Spleen (tissue), 11 donors: ENCODE measurements at regions not wholly inside any gene's neighbourhood (a gene's known extent, or its start where the extent isn't known, plus 50 kb on each side); places are given as distances from the start of the nearest gene placed in this dataset.

Experiments used
- DNase-seq: peaks from one replicate; pipeline ENCODE4 v3.0.0-alpha.2; 2020
- H3K27ac ChIP-seq, 8 donors: fragments of 200-600 bp; sonication (generic) in 7 of 8; 1 replicate in 4 of 8; 2 replicates in 4 of 8; pipeline versions ENCODE4 v1.5.0 to v1.8.0; 2016 to 2021; ENCODE audit warnings: inconsistent platforms in 4 of 8, mild to moderate bottlenecking in 4 of 8, moderate library complexity in 1 of 8
- H3K27me3 ChIP-seq, 7 donors: fragments of 200-600 bp; sonication (generic) in 6 of 7; replicated peaks in 1 of 7; 1 replicate in 4 of 7; 2 replicates in 3 of 7; pipeline versions ENCODE4 v1.5.0 to v1.8.0; 2016 to 2021; ENCODE audit warnings: inconsistent platforms in 3 of 7, mild to moderate bottlenecking in 1 of 7
- H3K36me3 ChIP-seq, 6 donors: fragments of 200-600 bp; sonication (generic) in 5 of 6; 1 replicate in 4 of 6; 2 replicates in 2 of 6; pipeline versions ENCODE4 v1.5.0 to v1.8.0; 2016 to 2021; ENCODE audit warnings: inconsistent platforms in 2 of 6
- H3K4me1 ChIP-seq, 6 donors: fragments of 200-600 bp; sonication (generic) in 5 of 6; 1 replicate in 3 of 6; 2 replicates in 3 of 6; pipeline versions ENCODE4 v1.5.0 to v1.8.0; 2016 to 2021; ENCODE audit warnings: inconsistent platforms in 3 of 6
- H3K4me3 ChIP-seq, 8 donors: fragments of 200-600 bp; sonication (generic) in 7 of 8; 1 replicate in 4 of 8; 2 replicates in 4 of 8; pipeline versions ENCODE4 v1.5.0 to v1.8.0; 2016 to 2021; ENCODE audit warnings: inconsistent platforms in 4 of 8, mild to moderate bottlenecking in 4 of 8, moderate library complexity in 2 of 8
- H3K9me3 ChIP-seq, 8 donors: fragments of 200-600 bp; sonication (generic) in 7 of 8; 1 replicate in 4 of 8; 2 replicates in 4 of 8; pipeline versions ENCODE4 v1.5.0 to v1.8.0; 2016 to 2021; ENCODE audit warnings: inconsistent platforms in 4 of 8
- CTCF ChIP-seq, 11 experiments: fragments of 200-600 bp in 7 of 11; fragments of 450-650 bp in 4 of 11; sonication (generic) in 4 of 11; IDR thresholded peaks in 8 of 11; conservative IDR thresholded peaks in 3 of 11; 1 replicate in 7 of 11; 2 replicates in 4 of 11; pipeline versions ENCODE4 v1.4.0 to v1.8.0; 2016 to 2021; ENCODE audit warnings: antibody characterized with exemption in 11 of 11, inconsistent platforms in 4 of 11, mild to moderate bottlenecking in 1 of 11
- POLR2A ChIP-seq, 3 donors: fragments of 450-650 bp; IDR thresholded peaks; one replicate each; pipeline ENCODE4 v1.5.1; 2017; ENCODE audit warnings: antibody characterized with exemption in 3 of 3, mild to moderate bottlenecking in 1 of 3
- POLR2AphosphoS5 ChIP-seq, 3 donors: sonication (generic); formaldehyde crosslinking; IDR thresholded peaks; one replicate each; pipeline ENCODE4 v1.5.1; 2017; ENCODE audit warnings: antibody characterized with exemption in 3 of 3
- whole genome bisulfite sequencing, 5 donors: extraction: QIAGEN DNeasy Blood & Tissue Kit in 3 of 5; methylation state at CpG; one replicate each; pipeline versions ENCODE4 v1.1.5 to v1.1.7; 2013 to 2018; 5-methylcytosine and 5-hydroxymethylcytosine counted together
- intact Hi-C: fragments of 100-400 bp; cut with DNase I; formaldehyde crosslinking; loops from one replicate; pipeline ENCODE4 v1.15.0; 2023; ENCODE audit warnings: low total_unique reads
- donor health status: healthy with polysubstance abuse.
- donor health status: DM: no; HTN: no; CAD: no; lungs with moderate emphysema.
- donor health status: DM: no; HTN: no; CAD: no.
- donor health status: Bipolar disorder and iron deficiency.
- donor health status: healthy.
- donor health status: DM: no; HTN: no; CAD: no.
- donor health status: DM: yes; HTN: yes; CAD: no.

GRCh38 chr10:90269699-90270098 is 568.3 kb downstream of the KIF20B start:
- DNase-seq: no peak
- TF ChIP-seq CTCF (IDR thresholded peaks at IDR 0.05 in 8 of 11, conservative IDR thresholded peaks at IDR 0.05 in 3 of 11): no peak
- intact Hi-C loops: no loop called here
- Histone ChIP-seq H3K4me3 (no peak overlapping the region), H3K9me3 (peaks cover 0 to 4% (median 0%) of the 10 kb centered on the region in 8 donors), H3K27ac (no peak overlapping the region), H3K4me1 (no peaks in the 10 kb centered on the region), H3K27me3 (no peaks in the 10 kb centered on the region), H3K36me3 (no peaks in the 10 kb centered on the region)
- WGBS, 5 donors: 49 to 62% (median 52%) methylated on average over 2 of the region's 2 CpGs

- Histone ChIP-seq H3K4me3 (no peak overlapping the region), H3K27ac (no peak overlapping the region), H3K9me3 (no peaks in the 10 kb centered on the region), H3K4me1 (no peaks in the 10 kb centered on the region), H3K36me3 (no peaks in the 10 kb centered on the region), H3K27me3 (no peaks in the 10 kb centered on the region)
- DNase-seq: no peak
- intact Hi-C loops: no loop called here
- no peak for TF ChIP-seq CTCF (IDR thresholded peaks at IDR 0.05 in 8 of 11, conservative IDR thresholded peaks at IDR 0.05 in 3 of 11)
- TF ChIP-seq POLR2AphosphoS5 (IDR thresholded peaks at IDR 0.05): no peak
- no peak for TF ChIP-seq POLR2A (IDR thresholded peaks at IDR 0.05)
- 72 to 76% (median 72%) methylated on average over 5 of the region's 5 CpGs for WGBS, 5 donors
Observed at GRCh38 chr10:90274721-90275468, 573.5 kb downstream of the KIF20B start.

- no peaks in the 10 kb centered on the region for H3K36me3 ChIP-seq
- no peaks in the 10 kb centered on the region for H3K4me1 ChIP-seq
- intact Hi-C loops: no loop called here
- no peak for DNase-seq
- no peak overlapping the region for H3K27ac ChIP-seq
- no peak for TF ChIP-seq CTCF (IDR thresholded peaks at IDR 0.05 in 8 of 11, conservative IDR thresholded peaks at IDR 0.05 in 3 of 11)
- TF ChIP-seq POLR2AphosphoS5 (IDR thresholded peaks at IDR 0.05): no peak
- no peak for TF ChIP-seq POLR2A (IDR thresholded peaks at IDR 0.05)
- H3K27me3 ChIP-seq: no peaks in the 10 kb centered on the region
- 73 to 85% (median 78%) methylated on average over 4 of the region's 4 CpGs for WGBS, 5 donors
- no peak overlapping the region for H3K4me3 ChIP-seq
- no peaks in the 10 kb centered on the region for H3K9me3 ChIP-seq
Observed at GRCh38 chr10:90276894-90277475, 575.6 kb downstream of the KIF20B start.

GRCh38 chr10:90286406-90286805 is 571.4 kb downstream of the HTR7 start:
- H3K27ac ChIP-seq: no peak overlapping the region
- no peaks in the 10 kb centered on the region for H3K27me3 ChIP-seq
- no peak for DNase-seq
- TF ChIP-seq CTCF (IDR thresholded peaks at IDR 0.05 in 8 of 11, conservative IDR thresholded peaks at IDR 0.05 in 3 of 11) (no peak), POLR2A (IDR thresholded peaks at IDR 0.05) (no peak), POLR2AphosphoS5 (IDR thresholded peaks at IDR 0.05) (no peak)
- WGBS, 5 donors: 86 to 99% (median 89%) methylated on average over 2 of the region's 2 CpGs
- H3K36me3 ChIP-seq: no peaks in the 10 kb centered on the region
- intact Hi-C loops: no loop called here
- H3K9me3 ChIP-seq: no peaks in the 10 kb centered on the region
- no peak overlapping the region for H3K4me3 ChIP-seq
- no peaks in the 10 kb centered on the region for H3K4me1 ChIP-seq
